ENCODE measurements at regions not wholly inside any gene's neighbourhood (a gene's known extent, or its start where the extent isn't known, plus 50 kb on each side); places are given as distances from the start of the nearest gene placed in this dataset.

DNA sequence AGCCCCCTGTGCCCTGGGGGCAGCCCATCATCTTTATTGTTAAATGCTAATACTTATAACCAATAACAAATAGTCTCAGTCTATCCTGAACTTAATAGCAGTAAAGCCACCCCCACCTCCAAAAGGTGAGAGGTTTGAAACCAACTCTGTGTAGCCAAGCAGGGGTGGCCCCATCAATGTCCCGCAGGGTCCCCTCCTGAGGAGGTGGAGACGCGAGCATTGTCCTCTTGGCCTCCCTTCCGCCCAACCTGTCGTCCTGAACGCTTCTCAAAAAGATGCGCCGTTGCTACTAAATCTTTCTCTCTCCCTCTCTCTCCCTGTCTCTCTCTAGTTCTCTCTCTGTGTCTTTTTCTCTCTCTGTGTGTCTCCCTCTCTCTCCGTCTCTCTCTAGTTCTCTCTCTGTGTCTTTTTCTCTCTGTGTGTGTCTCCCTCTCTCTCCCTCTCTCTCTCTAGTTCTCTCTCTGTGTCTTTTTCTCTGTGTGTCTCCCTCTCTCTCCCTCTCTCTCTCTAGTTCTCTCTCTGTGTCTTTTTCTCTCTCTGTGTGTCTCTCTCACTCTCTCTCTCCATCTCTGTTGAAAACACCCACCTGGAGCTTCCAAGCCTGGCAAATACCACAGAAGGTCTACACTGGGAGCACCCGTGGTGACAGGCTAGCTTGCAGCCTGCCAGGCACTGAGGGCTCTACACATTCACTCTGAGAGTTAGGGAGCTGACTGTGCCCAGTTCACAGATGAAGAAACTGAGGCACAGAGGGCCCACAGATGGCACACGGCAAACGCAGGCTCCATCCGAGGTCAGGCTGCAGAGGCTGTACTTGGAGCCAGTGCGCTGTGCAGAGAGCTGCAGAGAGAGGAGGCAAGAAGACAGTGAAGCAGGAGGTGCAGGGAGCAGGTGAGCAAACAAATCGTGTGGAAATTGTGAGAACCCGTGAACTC, 185.9 kb downstream of the C16orf95 start:
- H3K27me3 Mint-ChIP-seq = no peaks in the 10 kb centered on the region
- no peak overlapping the region for H3K27ac Mint-ChIP-seq
- no peak for ATAC-seq
- no peak overlapping the region for H3K4me3 Mint-ChIP-seq
- DNase-seq = no peak
- no peaks in the 10 kb centered on the region for H3K4me1 Mint-ChIP-seq
- peaks cover 0 to 7% of the 10 kb centered on the region in 2 donors for H3K9me3 Mint-ChIP-seq

DNA sequence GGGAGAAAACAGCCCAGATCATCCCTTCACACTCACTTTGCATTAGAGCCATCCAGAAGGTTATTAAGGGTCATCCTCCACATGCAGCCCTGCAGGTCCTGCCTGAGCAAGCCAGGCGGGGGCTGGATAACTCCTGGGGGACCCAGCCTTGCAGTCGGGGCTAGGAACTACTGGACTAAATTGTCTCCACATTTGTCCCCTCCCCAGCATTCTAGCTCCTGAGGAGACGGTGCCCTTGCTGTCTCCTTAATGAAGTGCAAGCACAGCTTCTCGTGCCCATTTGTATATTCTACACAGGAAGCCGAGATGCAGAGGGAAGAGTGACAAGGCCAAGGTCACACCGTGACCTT, 185.2 kb downstream of the C16orf95 start:
- Mint-ChIP-seq H3K4me1 (no peaks in the 10 kb centered on the region), H3K27ac (no peak overlapping the region), H3K9me3 (peaks cover 0 to 7% of the 10 kb centered on the region in 2 donors), H3K4me3 (no peak overlapping the region), H3K27me3 (no peaks in the 10 kb centered on the region)
- no peak for ATAC-seq
- DNase-seq = no peak

DNA sequence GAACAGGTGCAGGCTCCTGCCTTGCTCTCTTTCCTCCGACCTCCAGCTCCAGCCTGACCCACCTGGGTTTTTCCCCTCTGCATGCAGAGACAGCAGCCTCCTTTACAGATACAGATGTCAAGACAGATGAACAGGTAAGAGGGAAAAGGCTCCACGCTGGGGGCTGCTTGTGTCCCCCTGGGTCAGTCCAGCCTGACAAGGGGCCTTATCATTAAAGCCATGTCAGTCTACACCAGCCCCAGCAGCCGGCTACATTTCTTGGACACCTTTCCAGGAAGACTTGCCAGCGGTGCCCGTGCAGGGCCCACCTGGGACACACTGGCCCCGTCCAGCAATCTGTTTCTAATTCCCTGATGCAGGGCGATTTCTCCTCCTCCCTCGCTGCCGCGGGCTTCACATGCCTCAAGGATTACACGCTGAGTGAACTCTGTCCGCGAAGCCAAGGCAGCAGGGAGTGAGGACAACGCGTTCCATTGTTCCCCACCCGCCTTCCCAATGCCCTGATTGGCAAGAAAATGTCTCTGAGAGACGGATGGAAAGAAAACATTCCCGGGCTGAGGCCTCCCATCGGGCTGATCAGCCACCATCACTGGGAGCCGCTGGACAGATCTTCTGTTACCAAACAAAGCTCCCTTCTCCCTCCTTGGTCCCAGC, 184.7 kb downstream of the C16orf95 start:
- no peak for DNase-seq
- H3K4me1 Mint-ChIP-seq = no peaks in the 10 kb centered on the region
- no peaks in the 10 kb centered on the region for H3K27me3 Mint-ChIP-seq
- H3K4me3 Mint-ChIP-seq = no peak overlapping the region
- no peak for ATAC-seq
- H3K27ac Mint-ChIP-seq = no peak overlapping the region
- peaks cover 0 to 7% of the 10 kb centered on the region in 2 donors for H3K9me3 Mint-ChIP-seq

DNA sequence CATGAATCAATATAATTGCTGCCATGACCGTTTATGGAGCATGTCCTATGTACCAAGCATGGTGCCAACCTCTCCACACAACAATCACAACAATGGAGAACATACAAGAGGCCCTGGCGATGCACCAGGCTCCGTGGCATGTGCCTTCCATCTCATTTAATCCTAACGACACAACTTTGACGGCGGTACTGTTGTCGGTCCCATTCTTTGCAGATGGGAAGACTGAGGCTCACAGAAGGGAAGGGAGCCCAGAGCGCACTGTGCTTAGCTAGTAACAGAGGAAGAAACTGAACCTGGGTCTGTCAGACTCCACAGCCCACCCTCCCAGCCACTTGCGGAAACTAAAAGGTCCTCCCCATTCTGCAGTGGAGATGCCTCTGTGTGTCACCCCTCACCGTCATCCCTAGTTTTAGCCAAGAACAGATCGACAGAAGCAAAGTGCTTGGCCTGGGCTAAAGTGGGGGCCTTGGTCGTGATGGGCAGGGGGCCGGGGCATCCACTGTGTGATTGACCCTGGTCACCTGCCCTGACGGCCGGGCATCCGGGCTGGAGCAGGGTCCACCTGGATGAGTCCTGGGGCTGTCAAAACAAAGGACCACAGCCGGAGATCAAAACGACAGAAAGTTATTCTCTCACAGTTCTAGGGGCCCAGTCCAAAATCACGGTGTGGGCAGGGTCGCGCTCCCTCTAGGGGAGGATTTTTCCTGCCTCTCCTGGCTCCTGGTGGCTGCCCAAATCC, 183.9 kb downstream of the C16orf95 start:
- H3K4me1 Mint-ChIP-seq = no peaks in the 10 kb centered on the region
- DNase-seq (no peak), ATAC-seq (no peak)
- no peaks in the 10 kb centered on the region for H3K27me3 Mint-ChIP-seq
- no peak overlapping the region for H3K27ac Mint-ChIP-seq
- H3K9me3 Mint-ChIP-seq = peaks cover 0 to 7% of the 10 kb centered on the region in 2 donors
- no peak overlapping the region for H3K4me3 Mint-ChIP-seq

DNA sequence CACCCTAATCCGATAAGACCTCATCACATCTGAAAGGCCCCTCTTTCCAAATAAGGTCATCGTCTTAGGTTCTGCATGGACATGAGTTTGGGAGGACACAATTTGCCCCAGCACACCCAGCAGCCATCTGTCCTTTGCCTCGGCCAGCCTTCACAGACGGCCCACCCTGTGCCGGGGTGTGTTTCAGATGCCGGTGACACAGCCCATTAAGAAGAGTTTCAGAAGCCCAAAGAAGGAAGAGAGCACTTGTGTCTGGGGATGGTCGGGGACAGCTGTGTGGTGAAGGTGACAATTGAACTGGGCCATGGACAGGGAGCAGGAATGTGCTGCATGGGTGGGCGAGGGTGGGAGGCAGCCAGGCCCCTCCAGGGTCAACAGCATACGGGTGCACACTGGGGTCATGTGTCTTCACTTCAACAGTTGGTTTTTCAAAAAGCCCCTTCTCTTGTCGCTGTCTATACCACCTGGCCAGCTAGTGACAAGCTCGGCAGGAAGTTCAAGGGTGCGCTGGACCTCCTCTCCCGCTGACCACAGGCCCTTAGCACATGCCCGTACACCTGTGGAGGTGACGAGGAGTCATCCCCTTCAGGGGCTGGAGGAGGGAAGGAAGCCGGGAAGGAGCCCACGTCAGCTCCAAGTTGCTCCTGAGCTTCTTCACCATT, 183.1 kb downstream of the C16orf95 start:
- no peak for DNase-seq
- Mint-ChIP-seq H3K27ac (no peak overlapping the region), H3K4me3 (no peak overlapping the region)

DNA sequence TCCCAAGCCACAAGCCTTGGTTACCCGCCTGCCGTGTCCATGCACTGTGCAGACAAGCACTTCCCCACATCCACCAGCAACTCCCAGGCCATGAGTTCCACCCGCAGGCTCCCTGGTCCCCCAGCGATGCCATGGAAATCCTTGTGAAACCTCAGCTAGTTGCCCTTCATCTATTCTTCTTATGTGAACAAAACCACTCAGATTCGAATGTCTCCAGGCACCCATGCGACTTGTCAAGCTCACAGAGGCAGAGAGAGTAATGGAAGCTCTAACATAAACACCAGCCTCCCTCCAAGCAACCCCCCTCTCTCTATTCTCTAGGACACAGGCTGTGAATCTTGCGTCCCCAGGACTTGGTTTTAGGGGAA, 182.6 kb downstream of the C16orf95 start:
- no peak overlapping the region for H3K27ac Mint-ChIP-seq
- DNase-seq (no peak), ATAC-seq (no peak)
- H3K4me1 Mint-ChIP-seq = no peaks in the 10 kb centered on the region
- no peak overlapping the region for H3K4me3 Mint-ChIP-seq
- H3K27me3 Mint-ChIP-seq = no peaks in the 10 kb centered on the region
- no peaks in the 10 kb centered on the region for H3K9me3 Mint-ChIP-seq

More for the DNA sequence above, 183.1 kb downstream of the C16orf95 start:
- peaks cover 0 to 5% of the 10 kb centered on the region in 2 donors for H3K9me3 Mint-ChIP-seq
- no peaks in the 10 kb centered on the region for H3K4me1 Mint-ChIP-seq
- no peaks in the 10 kb centered on the region for H3K27me3 Mint-ChIP-seq
- ATAC-seq = no peak

DNA sequence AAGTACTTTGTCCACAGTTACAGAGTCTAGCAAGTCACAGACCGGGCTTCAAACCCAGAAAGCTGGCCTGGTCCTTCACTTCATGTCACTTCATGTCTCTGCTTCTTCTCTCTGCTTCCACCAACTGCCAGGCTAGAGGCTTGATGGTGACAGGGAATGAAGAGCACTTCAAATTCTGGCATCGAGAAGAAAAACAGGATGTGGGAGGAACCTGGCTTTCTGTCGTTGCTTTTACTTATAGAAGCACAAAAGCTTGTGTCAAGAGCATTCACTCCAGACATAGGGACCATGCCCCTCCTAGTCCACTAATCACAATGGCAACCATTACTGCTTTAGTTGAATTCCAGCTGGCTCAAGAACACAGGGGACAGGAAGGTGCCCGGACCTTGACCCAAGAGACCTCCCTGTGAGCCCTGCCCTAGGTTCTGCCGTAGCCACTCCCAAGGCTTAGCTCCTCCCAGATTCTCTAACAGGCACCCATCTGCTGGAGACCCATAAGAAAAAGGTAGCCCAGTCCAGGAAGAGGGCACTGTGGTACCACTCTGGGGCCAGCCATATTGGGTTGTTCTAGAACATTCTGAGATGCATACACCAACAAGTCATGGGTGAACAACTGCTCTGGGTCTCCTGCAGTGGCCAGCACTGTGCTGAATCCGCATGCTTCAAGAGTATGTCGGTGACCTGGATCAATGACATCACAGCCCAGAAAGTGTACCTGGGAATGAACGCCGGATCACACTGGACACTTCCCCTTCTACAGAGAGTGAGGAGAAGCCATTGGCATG, 181.8 kb downstream of the C16orf95 start:
- ATAC-seq (no peak), DNase-seq (no peak)
- Mint-ChIP-seq H3K4me1 (no peaks in the 10 kb centered on the region), H3K27me3 (no peaks in the 10 kb centered on the region), H3K4me3 (no peak overlapping the region), H3K27ac (no peak overlapping the region), H3K9me3 (no peaks in the 10 kb centered on the region)

DNA sequence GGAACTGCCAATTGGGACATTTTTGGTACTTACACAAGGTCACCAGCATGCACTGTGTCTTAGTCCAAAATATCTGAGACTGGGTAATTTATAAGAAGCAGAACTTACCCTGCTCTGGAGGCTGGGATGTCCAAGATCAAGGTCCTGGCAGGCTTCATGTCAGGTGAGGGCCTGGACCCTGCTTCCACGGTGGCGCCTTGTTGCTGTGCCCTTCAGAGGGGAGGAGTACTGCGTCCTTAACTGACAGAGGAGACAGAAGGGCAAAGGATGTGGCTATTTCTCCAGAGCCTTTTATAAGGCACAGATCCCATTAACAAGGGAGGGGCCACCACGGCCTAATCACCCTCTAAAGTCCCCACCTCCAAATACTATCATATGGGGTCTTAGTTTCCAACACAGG, 178.9 kb downstream of the C16orf95 start:
- H3K4me1 Mint-ChIP-seq = no peaks in the 10 kb centered on the region
- DNase-seq = no peak
- H3K9me3 Mint-ChIP-seq = no peaks in the 10 kb centered on the region
- no peaks in the 10 kb centered on the region for H3K27me3 Mint-ChIP-seq
- H3K27ac Mint-ChIP-seq = no peak overlapping the region
- ATAC-seq = no peak
- H3K4me3 Mint-ChIP-seq = no peak overlapping the region

DNA sequence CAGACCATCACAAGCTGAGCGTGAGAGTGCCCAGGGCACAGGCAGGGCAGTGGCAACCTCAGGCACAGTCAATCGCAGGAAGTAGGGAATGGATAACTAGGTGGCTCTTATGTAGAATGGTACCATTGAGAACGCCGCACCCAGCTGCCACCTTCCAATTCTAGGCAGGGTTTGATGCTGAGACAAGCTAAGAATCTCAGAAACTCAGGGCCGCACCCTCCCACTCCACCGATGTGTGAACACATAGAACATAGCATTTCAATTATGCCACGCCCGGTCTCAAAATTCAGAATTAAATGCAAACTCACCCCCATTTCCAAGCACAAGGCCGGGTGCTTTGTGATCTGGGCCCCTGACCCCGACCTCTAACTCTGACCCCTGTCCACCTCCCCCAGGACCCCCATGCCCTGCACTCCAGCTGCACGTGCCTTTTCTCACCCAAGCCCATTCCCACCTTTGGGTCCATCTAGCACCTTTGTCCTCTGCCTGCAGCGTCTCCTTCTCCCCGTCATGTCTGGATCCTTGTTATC, 178.4 kb downstream of the C16orf95 start:
- Mint-ChIP-seq H3K27ac (no peak overlapping the region), H3K4me3 (no peak overlapping the region), H3K27me3 (no peaks in the 10 kb centered on the region), H3K4me1 (no peaks in the 10 kb centered on the region), H3K9me3 (no peaks in the 10 kb centered on the region)
- DNase-seq (no peak), ATAC-seq (no peak)

DNA sequence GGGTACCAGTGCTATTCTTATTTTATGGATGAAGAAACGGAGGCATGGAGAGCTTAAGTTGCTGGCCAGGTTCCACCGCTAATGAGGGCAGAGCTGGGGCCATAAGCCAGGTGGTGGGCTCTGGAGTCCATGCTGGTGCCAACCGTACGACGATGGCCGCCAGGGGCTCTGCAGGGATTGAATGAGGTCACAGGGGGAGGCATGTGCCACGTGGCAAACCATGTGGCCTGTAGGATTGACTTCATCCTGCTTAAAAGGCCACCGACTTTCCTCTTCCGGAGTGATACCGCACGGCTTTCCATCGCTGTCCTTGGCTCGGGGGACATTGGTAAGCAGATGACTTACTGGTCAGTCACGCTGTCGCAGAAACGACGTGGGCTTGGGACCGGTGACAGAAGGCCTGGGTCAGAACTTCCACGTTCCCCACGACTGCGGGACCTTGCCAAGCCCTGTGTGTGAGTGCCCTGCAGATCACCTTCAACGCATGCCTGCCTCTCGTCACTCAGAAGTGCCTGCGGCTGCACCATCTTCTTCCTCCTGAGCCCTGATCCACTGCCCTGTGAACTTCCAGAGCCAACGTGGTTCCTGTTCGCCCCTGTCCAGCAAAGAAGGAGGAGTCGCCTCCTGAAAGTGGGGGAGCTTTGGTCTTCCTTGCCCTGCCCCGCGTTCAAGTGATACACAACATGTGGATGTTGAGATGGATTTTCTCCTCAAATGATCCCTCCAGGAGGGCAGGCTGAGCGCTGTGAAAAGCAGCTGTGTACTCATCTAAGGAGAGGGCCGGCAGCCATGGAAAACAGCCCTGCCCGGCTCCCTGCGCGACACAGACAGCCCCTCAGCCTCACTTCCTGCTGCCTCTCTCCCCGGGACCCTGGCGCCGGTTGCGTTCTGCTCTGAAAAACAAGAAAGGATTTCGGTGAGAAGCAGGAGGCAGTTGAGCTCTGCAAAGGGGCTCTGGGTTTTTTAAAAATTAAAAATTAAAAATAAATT, 176.7 kb downstream of the C16orf95 start:
- Mint-ChIP-seq H3K4me3 (no peak overlapping the region), H3K27me3 (no peaks in the 10 kb centered on the region), H3K27ac (no peak overlapping the region), H3K9me3 (no peaks in the 10 kb centered on the region), H3K4me1 (no peaks in the 10 kb centered on the region)
- ATAC-seq (no peak), DNase-seq (no peak)

DNA sequence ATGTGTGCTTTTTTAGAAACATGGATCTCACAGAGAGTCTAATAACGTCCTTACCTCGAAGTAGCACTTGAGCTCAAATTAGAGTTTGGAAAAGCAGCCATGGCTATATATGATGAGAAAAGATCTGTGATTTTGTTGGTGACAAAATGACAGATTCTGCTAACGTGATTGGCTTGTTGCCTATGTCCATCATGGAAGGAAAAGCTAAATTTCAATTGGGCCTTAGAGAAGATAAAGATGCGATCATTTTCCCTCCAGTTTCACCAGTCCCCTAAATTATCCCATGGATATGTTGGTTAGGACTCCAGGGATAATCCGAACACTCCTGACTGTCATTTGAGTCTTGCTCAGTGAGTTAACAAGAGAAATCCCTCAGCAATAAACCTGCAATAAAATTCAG, 175.8 kb downstream of the C16orf95 start:
- Mint-ChIP-seq H3K9me3 (no peaks in the 10 kb centered on the region), H3K4me1 (no peaks in the 10 kb centered on the region), H3K4me3 (no peak overlapping the region), H3K27ac (no peak overlapping the region), H3K27me3 (no peaks in the 10 kb centered on the region)
- DNase-seq = no peak
- no peak for ATAC-seq

DNA sequence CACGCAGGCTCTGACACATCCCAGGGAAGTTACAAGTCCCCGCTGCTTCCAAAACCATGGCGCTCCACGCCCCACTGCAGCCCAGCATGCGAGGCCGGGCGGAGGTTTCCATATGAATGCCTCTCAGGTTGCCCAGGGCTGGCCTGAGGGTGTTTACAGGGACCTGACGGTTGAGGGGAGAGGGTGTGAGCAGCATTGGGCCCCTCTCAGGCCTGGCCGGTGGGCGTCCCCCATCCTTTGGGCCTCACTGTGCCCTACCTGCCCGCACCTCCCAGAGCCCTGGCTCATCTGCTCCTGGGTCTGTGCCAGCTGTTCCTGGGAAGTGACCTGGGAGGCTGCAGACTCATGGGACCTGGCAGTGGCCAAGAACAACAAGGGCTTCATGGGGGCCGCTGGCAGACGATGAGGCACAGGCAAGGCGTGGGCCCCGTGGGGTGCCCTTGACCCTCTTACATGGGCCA, 173.5 kb downstream of the C16orf95 start:
- no peak for ATAC-seq
- Mint-ChIP-seq H3K4me1 (no peaks in the 10 kb centered on the region), H3K9me3 (peaks cover under 1 to 7% of the 10 kb centered on the region in 2 donors), H3K4me3 (no peak overlapping the region), H3K27me3 (no peaks in the 10 kb centered on the region), H3K27ac (no peak overlapping the region)
- no peak for DNase-seq

DNA sequence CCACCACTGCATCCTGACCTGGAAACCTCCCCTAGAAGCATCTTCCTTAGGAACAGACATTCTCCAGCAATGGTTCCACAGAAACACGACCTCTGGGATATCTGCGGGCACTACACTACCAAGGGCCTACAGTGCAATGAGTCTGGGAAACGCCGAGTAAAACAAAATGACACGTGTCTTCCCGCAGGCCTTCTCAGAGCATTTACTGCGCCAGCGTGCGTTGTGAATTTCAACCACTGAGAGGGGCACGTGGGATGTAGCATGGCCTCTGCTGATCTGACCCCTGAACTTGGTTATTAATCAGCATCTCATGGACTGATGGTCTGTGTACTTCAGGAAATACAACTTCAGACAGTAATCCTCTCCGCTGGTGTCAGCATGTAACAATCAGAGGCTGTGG, 173.0 kb downstream of the C16orf95 start:
- H3K27me3 Mint-ChIP-seq = no peaks in the 10 kb centered on the region
- no peak overlapping the region for H3K27ac Mint-ChIP-seq
- no peak for DNase-seq
- H3K9me3 Mint-ChIP-seq = peaks cover 6 to 13% of the 10 kb centered on the region in 2 donors
- ATAC-seq = no peak
- no peak overlapping the region for H3K4me3 Mint-ChIP-seq
- H3K4me1 Mint-ChIP-seq = no peaks in the 10 kb centered on the region
